ENCODE measurements at regions not wholly inside any gene's neighbourhood (a gene's known extent, or its start where the extent isn't known, plus 50 kb on each side); places are given as distances from the start of the nearest gene placed in this dataset.

- TF ChIP-seq GATA2 (IDR thresholded peaks at IDR 0.05; ENCODE audit: low read depth, low read length) = no peak
- no peak for TF ChIP-seq GATA3 (IDR thresholded peaks at IDR 0.05; ENCODE audit: low read depth, low read length)
Measured at GRCh38 chr12:24705216-24705615, 243.7 kb downstream of the BCAT1 start.

Data from SH-SY5Y (cell line).